Right lobe of liver (tissue), 4 donors: ENCODE measurements at regions not wholly inside any gene's neighbourhood (a gene's known extent, or its start where the extent isn't known, plus 50 kb on each side); places are given as distances from the start of the nearest gene placed in this dataset.

ENCODE experiments used
- CTCF ChIP-seq, 4 donors: fragments of 200-600 bp in 3 of 4; fragments of 450-650 bp in 1 of 4; IDR thresholded peaks; one replicate each; pipeline versions ENCODE4 v1.5.1 to v1.8.0; 2016 to 2022; ENCODE audit warnings: antibody characterized with exemption in 4 of 4, mild to moderate bottlenecking in 2 of 4
- POLR2A ChIP-seq: fragments of 450-650 bp; IDR thresholded peaks from one replicate; pipeline ENCODE4 v1.6.1; 2017; ENCODE audit warnings: antibody characterized with exemption, mild to moderate bottlenecking
- donor health status: DM: no; HTN: no; CAD: no.
- donor health status: DM: no; HTN: no; CAD: no.
- donor health status: DM: no; HTN: yes; CAD: no.

- TF ChIP-seq CTCF (IDR thresholded peaks at IDR 0.05) (no peak), POLR2A (no peak)
These were observed 70.1 kb upstream of the RBM24 start for GRCh38 chr6:17211101-17211500.
